Prostate gland (tissue), 2 donors: ENCODE measurements at regions not wholly inside any gene's neighbourhood (a gene's known extent, or its start where the extent isn't known, plus 50 kb on each side); places are given as distances from the start of the nearest gene placed in this dataset.

Experiments
- CTCF ChIP-seq, 4 experiments: fragments of 200-600 bp in 2 of 4; fragments of 450-650 bp in 2 of 4; sonication (generic) in 2 of 4; IDR thresholded peaks; 1 replicate in 3 of 4; 2 replicates in 1 of 4; pipeline ENCODE4 v1.5.1; 2016 to 2019; ENCODE audit warnings: antibody characterized with exemption in 4 of 4, mild to moderate bottlenecking in 2 of 4, moderate library complexity in 2 of 4
- POLR2A ChIP-seq: fragments of 450-650 bp; IDR thresholded peaks from one replicate; pipeline ENCODE4 v1.6.1; 2016; ENCODE audit warnings: antibody characterized with exemption, mild to moderate bottlenecking

DNA sequence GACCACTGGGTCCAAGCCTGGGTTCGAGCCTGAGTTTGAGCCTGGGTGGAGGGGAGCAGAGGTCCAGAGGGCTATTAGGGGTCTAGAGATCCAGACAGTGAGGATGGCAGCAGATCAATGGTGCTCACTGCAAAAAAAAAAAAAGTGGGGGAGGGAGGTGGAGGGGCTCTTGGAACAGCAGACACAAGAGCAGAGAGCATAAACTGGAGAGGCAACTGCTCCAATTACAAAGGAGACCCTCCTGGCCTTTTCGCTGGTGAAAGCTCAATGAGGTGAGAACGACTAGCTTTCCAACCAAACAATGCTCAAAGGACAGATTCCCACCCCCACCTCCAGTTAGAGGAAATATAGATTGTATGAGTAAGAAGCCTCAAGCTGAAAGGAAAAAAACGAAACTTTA, 124.2 kb upstream of the TSPAN8 start:
- TF ChIP-seq POLR2A (no peak), CTCF (IDR thresholded peaks at IDR 0.05) (no peak)
